AG04450 (cell line): ENCODE measurements at regions not wholly inside any gene's neighbourhood (a gene's known extent, or its start where the extent isn't known, plus 50 kb on each side); places are given as distances from the start of the nearest gene placed in this dataset.

Source experiments
- CTCF ChIA-PET: fragments of 300-600, 350-600 bp; formaldehyde crosslinking; extraction: SDS; loops from one replicate; lab custom pipeline; 2022; ENCODE audit warnings: antibody characterized with exemption, inconsistent platforms; lab: Charles Lee
- POLR2A ChIA-PET: fragments of 350-600 bp; formaldehyde crosslinking; extraction: SDS; loops from one replicate; lab custom pipeline; 2021; ENCODE audit warnings: antibody characterized with exemption, inconsistent platforms; lab: Yijun Ruan, JAX
- DNase-seq: peaks from one replicate; pipeline ENCODE4 v3.0.0-alpha.2; 2011; ENCODE audit warnings: low read depth, low spot score
- H3K27ac ChIP-seq: one replicate; pipeline ENCODE4 v1.5.1; 2012; ENCODE audit warnings: low read depth, low read length, control low read depth
- H3K27me3 ChIP-seq: one replicate; pipeline ENCODE4 v1.6.0; 2012; ENCODE audit warnings: low read length; ENCODE audit not compliant: control insufficient read depth, insufficient read depth
- H3K4me3 ChIP-seq: 2 replicates; pipeline ENCODE4 v1.5.1; 2011; ENCODE audit warnings: mild to moderate bottlenecking, low read depth, low read length, control low read depth
- H3K9me3 ChIP-seq: 2 replicates; pipeline ENCODE4 v1.5.1; 2012; ENCODE audit warnings: low read length; ENCODE audit not compliant: control insufficient read depth, insufficient read depth
- CTCF ChIP-seq: IDR thresholded peaks from 2 replicates; pipeline ENCODE4 v1.5.1; 2011; ENCODE audit warnings: low read depth, low read length, control low read depth, inconsistent platforms

DNA sequence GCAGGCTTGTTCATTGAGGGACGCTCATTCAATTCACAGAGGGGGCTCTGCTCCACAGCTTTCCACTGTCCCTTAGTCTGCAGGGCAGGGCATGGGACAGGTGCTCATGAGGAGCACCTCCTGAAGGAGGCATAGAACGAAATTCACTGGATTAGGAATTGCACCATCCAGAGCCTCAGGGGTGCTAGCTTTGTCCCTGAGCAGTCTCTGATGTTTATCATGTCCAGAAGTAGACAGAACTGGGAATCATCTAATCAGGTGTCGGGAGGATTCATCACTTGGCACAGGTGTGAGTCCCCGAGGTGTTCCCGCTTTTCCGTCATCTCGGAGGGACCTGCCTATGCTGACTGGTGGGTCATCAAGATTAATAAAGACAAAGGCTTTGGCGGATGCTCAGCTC lies 321.4 kb downstream of the AJAP1 start:
- POLR2A ChIA-PET = no interaction called here
- H3K27ac ChIP-seq = no peak overlapping the region
- no peaks in the 10 kb centered on the region for H3K27me3 ChIP-seq
- DNase-seq = no peak
- H3K4me3 ChIP-seq = no peak overlapping the region
- TF ChIP-seq CTCF = no peak
- CTCF ChIA-PET = no interaction called here
- H3K9me3 ChIP-seq = peaks cover 90% of the 10 kb centered on the region

DNA sequence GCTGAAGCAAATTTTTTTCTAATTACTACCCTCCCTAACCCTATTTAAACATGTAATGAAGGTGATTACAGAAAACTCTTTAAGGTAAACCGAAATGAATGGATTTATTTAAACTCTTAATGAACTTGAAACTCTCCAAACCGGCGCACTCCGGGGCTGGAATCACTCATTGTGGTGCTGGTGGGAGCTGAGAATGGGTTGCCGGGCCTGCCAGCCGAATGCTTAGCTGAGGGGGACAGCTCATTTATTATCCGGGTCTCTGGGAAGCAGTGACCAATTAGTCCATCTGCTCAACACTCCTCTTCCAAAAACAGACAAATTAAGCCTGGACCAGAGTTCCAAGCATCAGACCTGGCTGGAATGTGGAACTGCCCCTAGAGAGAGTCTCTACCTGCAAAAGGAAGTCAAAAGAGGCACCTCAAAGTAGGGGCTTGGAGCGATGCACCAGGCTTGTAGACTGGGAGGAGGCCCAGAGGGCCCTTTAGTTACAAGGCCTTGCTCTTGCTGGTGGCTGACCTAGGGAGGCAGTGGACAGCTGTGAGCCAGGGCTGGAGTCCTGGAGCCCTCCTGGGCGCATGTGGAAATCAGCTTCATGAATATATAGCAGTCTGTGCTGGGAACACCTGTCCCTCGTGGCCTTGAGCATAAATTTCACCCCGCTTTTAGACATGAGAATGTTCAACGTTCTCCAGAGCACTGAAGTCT lies 320.7 kb downstream of the AJAP1 start:
- POLR2A ChIA-PET = no interaction called here
- H3K9me3 ChIP-seq = peaks cover 87% of the 10 kb centered on the region
- CTCF ChIA-PET = no interaction called here
- no peaks in the 10 kb centered on the region for H3K27me3 ChIP-seq
- no peak for TF ChIP-seq CTCF
- DNase-seq = no peak
- H3K4me3 ChIP-seq = no peak overlapping the region
- H3K27ac ChIP-seq = no peak overlapping the region

DNA sequence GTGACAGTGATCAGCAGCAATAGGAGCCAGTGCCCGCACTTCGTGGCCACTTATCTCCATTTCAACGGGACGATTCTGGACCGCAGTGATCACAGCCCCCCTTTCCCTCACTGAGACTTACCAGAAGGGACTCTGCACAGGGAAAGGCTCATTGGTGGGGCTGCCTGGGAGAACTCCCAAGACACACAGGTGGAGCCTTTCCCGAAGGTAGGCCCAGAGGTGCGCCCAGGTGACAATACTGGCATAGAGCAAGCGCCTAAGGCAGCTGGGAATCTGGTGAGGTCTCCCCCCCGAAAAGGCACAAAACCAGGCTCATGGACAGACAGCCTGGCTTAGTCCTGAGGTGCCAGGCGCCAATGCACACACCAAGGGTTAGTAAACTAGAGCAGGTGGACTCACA lies 318.9 kb downstream of the AJAP1 start:
- no peak for DNase-seq
- Histone ChIP-seq H3K4me3 (no peak overlapping the region), H3K27ac (no peak overlapping the region), H3K9me3 (peaks cover 84% of the 10 kb centered on the region), H3K27me3 (no peaks in the 10 kb centered on the region)
- ChIA-PET POLR2A (no interaction called here), CTCF (no interaction called here)
- TF ChIP-seq CTCF = no peak

- DNase-seq = no peak
- Histone ChIP-seq H3K4me3 (no peak overlapping the region), H3K9me3 (peaks cover 81% of the 10 kb centered on the region), H3K27me3 (no peaks in the 10 kb centered on the region), H3K27ac (no peak overlapping the region)
- ChIA-PET POLR2A (no interaction called here), CTCF (no interaction called here)
- no peak for TF ChIP-seq CTCF
Measured at GRCh38 chr1:4972761-4973320, 318.4 kb downstream of the AJAP1 start.

DNA sequence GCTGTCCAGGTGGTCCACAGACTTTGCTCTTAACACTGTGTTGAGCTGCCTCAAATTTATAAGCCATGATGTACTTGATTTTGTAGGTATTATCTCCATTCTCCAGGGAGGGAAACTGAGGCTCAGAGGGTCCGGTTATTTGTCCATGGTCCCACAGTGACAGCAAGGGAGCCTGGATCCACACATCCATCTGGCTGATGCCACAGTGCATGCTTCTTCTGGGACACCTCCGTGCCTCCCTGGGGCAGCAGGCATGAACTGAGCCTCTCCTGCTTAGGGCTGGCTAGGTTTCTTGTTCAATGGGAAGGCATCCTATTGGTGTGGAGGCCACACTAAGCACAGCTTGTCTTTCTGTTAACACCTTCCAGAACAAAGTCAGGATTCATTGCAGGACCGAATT lies 317.3 kb downstream of the AJAP1 start:
- ChIA-PET POLR2A (no interaction called here), CTCF (no interaction called here)

More for the DNA sequence above, 317.3 kb downstream of the AJAP1 start:
- TF ChIP-seq CTCF = no peak
- Histone ChIP-seq H3K9me3 (peaks cover 81% of the 10 kb centered on the region), H3K27me3 (no peaks in the 10 kb centered on the region), H3K27ac (no peak overlapping the region), H3K4me3 (no peak overlapping the region)
- no peak for DNase-seq
